SK-N-SH treated with all-trans-retinoic acid at 6 μM for 48 hours (cell line): ENCODE measurements at regions not wholly inside any gene's neighbourhood (a gene's known extent, or its start where the extent isn't known, plus 50 kb on each side); places are given as distances from the start of the nearest gene placed in this dataset.

Experiments used
- TCF4 ChIP-seq: fragments of 250-450 bp; sonication (Bioruptor Pico); IDR thresholded peaks from 2 replicates; pipeline ENCODE4 v1.8.0; 2021; ENCODE audit warnings: mild to moderate bottlenecking, moderate library complexity, borderline replicate concordance
- ZC3H10 ChIP-seq: fragments of 250-450 bp; sonication (Bioruptor Pico); IDR thresholded peaks from 2 replicates; pipeline ENCODE4 v1.5.1; 2021; ENCODE audit warnings: mild to moderate bottlenecking, moderate library complexity
- ZNF70 ChIP-seq: fragments of 450-650 bp; formaldehyde crosslinking; IDR thresholded peaks from 2 replicates; pipeline ENCODE4 v1.5.0; 2020; ENCODE audit warnings: mild to moderate bottlenecking, moderate library complexity

- TF ChIP-seq TCF4 (no peak), ZC3H10 (no peak), ZNF70 (CRISPR knock-in tag) (no peak)
Observed at GRCh38 chr4:14176613-14177012, 549.1 kb upstream of the BOD1L1 start.
